Hypothalamus (tissue), 51 donors: ENCODE measurements at regions not wholly inside any gene's neighbourhood (a gene's known extent, or its start where the extent isn't known, plus 50 kb on each side); places are given as distances from the start of the nearest gene placed in this dataset.
"Not testable (repeated sequence)": the region's sequence is repeated elsewhere in the genome, so short reads cannot be mapped to it uniquely, and the experiment has no call there.

Experiments
- DNase-seq, 51 donors: peaks; one replicate each; lab custom pipeline; 2025; lab: John Stamatoyannopoulos, UW

DNA sequence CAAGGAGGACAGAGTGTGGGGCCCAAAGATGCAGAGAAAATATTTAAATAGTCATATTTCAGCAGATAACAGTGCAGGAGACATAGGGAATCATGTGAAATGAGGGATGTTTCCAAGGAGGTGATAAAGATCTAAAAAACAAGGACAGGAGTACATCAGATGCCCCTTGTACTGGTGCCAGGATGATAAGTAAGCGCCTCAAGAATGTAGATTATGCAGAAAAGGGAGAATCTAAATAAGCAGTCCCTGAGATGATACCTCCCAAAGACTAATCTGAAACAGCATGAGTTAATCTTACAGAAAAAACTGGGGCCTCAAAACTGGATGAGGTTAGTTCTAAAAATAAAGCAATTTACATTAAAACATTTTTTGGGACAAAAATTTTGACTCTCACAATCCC lies 136.1 kb upstream of the WDFY3 start:
- no peak for DNase-seq

DNA sequence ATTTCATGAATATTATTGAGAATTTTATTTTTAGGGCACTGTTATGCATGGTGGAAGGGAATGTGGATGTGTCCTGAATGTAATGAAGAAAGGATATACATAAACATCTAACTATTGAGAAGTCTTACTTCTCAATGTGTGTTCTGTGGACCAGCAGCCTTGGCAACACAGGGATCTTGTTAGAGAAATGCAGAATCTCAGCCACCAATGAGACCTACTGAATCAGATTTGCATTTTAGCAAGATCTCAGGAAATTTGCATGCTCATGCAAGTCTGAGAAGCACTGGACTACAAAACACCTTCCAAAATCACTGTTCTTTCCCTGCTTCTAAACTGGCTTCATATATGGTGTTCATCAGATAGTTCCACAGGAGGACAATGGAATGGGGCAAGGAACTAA lies 139.7 kb upstream of the WDFY3 start:
- no peak for DNase-seq

DNA sequence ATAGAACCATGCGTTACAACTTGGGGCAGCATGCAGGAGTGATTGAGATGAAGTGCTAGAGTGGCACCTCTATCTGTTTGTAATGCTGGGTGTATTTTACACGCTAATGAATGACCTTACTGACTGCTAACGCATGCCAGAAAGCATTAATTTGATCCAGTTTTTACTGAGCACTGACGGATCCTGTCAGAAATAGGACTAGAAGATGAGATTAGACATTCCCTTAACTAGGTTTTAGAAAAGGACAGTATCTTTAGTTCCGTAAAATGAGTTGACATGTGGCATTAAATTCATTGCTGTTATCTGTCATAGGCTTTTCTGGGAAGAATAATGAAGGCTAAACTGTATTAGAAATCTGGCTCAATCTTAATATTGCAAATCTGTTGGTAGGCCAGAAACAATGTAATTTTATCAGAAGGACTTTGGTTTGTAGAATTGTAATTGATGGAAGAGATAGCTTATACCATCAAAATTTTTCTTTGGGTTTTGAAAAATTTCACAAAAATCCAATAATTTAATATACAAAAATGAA lies 140.4 kb upstream of the WDFY3 start:
- DNase-seq = no peak

DNA sequence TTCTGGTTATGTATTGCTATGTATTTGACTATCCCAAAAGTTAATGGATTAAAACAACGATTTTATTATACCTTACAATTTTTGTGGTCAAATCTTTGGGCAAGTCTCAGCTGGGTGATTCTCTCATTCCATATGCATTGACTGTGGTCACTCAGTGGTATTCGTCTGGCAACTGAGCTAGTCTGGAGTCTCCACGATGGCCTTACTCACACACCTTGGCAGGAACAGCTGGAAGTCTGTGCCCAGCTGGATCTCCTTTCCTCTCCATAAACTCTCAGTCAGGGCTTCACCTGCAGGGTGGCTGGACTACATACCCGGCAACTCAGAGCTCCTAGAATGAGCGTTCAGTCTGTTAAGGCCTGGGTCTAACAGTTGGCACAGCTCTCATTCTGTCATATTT lies 141.1 kb upstream of the WDFY3 start:
- DNase-seq = no peak

DNA sequence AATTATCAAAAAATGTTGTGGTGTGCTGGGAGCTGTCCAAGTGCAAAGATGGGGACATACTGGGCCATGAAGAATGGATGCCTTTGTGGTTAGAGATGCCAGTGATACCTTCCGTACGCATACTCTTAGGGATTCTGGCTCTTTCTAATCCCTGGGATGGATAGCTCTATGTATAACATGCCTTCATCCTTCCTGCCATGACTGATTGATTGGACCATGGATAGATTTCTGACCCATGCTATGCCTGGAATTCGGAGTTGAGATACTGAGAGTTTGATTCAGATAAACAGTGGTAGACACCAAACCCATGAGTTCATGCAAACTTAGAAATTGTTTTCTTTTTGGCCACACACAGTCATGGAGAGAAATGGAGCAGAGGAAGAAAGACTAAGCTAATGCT lies 147.2 kb upstream of the WDFY3 start:
- DNase-seq = no peak

DNA sequence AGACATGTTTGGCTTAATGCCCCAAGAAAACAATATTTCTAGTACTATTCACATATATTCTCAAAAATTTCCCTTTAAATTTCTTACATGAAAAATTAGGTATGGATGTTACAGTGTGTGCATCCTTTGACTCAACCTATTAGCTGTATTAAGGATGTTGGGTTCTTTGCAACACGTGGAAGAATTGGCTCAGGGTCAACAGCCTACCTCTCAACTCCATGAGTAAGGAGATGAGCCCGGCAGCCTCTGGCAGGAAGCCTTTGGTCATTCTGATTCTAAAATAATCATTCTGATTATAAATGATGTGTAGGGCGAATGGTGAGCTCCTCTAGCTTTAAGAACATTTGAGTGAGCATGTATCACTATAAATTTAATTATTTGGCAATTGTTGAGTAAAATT lies 148.0 kb upstream of the WDFY3 start:
- no peak for DNase-seq

DNA sequence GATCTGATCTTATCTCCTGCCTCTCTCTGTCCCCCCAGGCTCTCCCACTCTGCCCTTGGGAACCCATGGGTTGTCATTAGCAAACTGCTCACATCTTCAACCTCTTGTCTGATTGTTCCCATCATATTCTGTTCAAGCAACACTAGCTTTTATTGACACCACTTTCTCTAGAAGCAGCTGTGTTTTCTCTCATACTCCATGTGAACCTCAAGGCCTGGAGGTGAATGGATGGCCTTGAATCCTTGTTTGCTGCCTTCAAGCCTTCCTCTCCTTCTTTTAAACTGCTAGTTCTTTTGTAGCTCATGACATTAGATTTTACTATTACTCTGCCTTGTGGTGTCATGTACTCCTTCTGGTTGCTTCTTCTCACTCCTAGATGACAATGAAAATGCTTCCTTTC lies 149.5 kb upstream of the WDFY3 start:
- DNase-seq = no peak

DNA sequence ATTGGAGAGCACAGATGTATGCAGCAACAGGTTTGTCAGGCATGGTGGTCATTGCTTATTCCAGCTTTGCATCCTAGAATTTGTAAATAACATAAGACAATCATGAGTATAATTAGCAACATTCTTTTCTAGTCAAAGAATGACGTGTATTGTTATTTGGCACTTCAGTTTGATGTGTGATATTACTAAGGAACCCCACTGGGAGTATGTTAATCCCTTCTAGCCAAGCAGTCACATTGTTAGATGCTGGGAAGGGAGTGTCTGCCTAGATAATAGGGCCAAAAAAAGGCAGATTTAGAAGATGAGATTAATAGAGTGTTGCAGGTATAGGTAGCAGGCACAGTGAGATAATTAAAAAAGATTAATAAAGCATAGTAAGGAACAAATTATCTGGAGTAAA lies 159.2 kb upstream of the WDFY3 start:
- no peak for DNase-seq

DNA sequence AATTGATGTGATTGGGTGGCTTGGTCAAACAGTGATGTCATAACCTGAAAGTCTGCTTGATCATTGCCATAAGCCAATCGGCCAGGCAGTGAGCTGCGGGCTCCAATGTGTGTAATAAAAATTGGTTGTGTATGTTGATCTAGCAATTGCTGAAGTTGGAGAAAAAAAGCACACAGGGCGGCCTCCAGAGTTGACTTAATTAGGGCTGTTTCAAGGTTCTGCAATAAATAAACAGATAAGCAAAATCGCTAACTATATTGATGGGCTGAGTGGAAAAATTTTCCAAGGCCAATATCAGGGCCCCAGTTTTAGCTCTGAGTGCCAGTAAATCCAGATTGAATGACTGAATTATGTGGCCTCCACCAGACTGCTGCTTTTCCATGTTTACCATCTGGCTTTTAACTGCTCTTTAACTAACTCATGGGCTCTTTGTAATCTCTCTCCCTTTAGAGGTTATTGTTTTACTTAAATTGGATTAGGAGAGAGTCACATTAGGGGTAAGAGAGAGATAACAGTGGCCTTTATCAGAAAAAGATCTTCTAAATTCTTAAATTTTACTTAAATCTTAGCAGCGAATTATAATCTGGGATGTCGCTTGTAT lies 160.6 kb upstream of the WDFY3 start:
- DNase-seq = no peak

DNA sequence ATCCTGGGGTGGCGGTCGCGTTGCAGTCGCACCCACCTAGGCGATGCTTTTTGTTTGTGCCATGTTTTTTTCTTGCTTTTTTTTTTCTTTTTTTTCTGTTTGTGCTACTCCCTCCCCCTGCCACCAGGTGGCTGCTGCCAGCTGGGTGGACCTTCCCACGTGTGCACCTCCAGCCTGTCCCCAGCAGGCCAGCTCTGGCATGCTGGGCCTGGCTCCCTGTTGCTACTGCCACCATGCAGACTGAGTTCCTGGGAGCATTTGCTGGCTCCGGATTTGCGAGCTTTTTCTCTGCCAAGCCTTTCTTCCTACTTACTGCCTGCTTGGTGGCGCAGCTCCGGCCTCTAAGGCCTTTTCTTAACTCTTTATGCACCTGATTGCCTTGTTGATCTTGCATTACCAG lies 161.2 kb upstream of the WDFY3 start:
- peak in 20 of 51 donors; percentile 1 to 41 (median 8) for DNase-seq

DNA sequence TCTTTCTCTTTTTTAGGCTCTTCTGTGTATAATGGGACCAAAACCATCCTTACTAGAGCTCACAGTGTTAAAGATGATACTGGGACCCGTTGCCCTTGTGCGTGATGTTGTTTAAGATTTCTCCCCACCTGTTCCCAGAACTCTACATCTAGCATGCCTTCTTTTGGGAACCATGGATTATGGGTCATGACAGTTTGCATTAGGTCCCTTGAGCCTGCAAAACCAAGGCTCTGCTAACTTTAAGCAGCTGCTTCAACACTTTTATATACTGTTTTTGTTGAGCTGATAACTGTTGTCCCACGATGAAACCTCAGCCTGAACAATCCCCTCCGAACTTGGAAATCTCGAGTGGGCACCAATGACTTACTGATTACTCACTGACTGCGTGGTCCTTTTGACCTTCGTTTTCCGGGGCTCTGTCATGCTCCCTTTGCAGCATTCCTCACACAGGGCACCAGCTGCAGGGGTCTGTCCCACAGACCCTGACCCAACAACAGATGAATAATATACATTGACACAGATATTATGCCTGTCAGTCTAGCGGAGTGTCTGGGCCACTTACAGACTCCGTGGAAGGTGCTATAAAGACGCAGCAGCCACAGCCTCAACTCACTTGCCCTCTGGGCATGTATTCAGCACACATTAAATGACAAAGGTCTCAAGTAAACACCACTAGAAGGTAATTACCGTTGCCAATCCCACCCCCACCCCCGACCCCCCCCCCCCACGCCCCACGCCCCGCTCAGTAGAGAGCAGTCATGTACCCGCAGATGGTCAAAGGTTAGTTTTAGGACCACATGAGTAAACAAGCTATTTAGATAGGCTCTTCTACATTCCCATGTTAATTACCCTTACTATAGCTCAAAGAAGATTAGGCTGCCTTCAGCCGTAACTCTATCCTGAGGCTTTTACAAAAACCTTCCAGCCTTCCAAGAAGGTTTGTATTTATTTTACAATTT lies 162.0 kb upstream of the WDFY3 start:
- no peak for DNase-seq

DNA sequence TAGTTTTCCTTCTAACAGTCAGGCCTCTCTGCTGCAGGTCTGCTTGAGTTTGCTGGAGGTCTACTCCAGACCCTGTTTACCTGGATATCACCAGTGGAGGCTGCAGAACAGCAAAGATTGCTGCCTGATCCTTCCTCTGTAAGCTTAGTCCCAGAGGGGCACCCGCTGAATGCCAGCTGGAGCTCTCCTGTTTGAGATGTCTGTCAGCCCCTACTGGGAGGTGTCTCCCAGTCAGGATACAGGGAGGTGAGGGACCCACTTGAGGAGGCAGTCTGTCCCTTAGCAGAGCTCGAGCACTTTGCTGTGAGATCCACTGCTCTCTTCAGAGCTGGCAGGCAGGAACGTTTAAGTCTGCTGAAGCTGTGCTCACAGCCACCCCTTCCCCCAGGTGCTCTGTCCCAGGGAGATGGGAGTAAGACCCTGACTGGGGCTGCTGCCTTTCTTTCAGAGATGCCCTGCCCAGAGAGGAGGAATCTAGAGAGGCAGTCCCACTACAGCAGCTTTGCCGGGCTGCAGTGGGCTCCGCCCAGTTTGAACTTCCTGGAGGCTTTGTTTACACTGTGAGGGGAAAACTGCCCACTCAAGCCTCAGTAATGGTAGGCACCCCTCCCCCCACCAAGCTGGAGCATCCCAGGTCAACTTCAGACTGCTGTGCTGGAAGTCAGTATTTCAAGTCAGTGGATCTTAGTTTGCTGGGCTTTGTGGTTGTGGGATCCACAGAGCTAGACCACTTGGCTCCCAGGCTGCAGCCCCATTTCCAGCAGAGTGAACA lies 163.1 kb upstream of the WDFY3 start:
- not testable (repeated sequence) for DNase-seq

DNA sequence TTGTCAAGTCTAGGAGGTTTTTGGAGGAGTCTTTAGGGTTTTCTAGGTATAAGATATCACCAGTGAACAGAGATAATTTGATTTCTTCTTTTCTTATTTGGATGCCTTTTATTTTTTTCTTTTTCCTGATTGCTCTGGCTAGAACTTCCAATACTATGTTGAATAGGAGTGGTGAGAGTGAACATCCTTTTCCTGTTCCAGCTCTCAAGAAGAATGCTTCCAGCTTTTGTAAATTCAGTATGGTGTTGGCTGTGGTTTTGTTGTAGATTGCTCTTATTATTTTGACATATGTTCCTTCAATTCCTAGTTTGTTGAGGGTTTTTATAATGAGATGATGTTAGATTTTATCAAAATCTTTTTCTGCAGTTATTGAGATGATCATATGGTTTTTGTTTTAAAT lies 165.6 kb upstream of the WDFY3 start:
- no peak for DNase-seq

DNA sequence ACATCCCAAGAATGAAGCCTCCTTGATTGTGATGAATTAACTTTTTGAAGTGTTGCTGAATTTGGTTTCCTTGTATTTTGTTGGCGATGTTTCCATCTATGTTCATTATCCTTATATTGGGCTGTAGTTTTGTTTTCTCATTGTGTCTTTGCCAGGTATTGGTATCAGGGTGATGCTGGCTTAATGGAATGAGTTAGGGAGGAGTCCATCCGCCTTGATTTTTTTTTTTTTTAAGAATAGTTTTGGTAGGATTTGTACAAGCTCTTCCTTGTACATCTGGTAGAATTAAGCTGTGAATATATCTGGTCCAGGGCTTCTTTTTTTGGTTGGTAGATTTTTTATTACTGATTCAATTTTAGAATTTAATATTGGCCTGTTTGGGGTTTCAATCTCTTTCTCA lies 166.1 kb upstream of the WDFY3 start:
- DNase-seq = no peak

DNA sequence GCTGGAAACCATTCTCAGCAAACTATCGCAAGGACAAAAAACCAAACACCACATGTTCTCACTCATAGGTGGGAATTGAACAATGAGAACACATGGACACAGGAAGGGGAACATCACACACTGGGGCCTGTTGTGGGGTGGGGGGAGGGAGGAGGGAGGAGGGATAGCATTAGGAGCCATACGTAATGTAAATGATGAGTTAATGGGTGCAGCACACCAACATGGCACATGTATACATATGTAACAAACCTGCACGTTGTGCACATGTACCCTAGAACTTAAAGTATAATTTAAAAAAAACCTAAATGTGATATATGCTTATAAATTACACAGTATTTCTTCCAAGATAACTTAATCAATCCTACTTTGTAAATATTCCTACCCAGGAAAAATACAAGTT lies 173.3 kb upstream of the WDFY3 start:
- not testable (repeated sequence) for DNase-seq

DNA sequence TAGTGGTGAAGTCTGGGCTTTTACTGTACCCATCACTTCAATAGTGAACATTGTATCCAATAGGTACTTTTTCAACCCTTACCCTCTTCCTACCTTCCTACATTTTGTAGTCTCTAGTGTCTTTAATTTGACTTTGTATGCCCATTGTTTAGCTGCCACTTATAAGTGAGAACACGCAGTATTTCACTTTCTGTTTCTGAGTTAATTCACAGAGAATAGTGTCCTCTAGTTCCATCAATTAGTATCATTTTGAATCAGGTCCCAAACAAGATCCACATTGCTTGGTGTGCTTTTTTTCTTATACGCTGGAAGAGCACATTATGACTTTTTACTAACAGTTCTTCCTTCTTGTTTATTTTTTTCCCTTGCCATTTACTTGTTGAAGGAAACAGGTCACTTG lies 176.0 kb upstream of the WDFY3 start:
- no peak for DNase-seq

DNA sequence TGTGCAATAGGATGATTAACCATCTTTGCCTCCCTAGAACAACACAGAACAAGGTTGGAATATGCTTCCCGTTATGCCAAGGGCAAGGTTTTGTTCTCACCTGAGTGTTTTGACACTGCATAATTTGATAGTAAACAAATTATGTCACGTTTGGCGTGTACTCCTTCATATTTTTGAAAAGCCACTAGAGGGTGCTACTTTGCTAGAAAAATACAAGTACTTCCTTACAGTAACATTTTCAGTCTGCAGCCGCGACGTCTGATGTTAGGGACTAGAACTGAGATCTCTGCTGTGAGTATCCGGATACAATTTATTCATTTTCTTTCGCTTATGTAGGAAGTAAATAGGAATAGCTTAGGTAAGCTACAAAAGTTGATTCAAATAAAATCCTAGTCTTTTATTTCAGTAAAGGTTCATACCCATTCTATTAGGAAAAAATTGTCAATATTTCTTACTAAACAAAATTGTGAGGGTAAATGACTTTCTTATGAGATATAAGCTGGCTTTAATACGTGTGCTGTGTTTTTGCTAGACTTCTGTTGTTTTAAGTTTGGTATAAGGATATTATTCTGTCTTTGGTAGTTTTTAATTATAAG lies 181.1 kb upstream of the WDFY3 start:
- DNase-seq = peak in 28 of 51 donors; percentile 1 to 57 (median 22)

DNA sequence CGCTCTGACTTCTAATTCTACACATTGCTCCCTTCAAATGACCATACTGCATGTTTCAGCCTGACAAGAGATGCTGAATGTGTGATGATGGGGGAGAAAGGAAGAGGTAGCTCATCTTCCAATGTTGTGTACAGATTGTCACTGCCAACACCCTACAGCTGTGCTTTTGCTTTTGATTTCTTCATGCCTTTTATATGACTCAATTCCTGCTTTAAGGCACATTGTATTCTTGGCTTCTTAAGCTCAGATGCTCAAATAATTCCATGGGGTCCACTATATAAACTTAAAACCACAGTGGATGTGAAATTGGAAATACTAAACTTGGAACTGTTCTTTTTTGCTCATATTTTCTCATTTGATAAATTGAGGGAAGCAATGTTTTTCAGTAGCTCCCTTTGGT lies 183.2 kb upstream of the WDFY3 start:
- DNase-seq = no peak

DNA sequence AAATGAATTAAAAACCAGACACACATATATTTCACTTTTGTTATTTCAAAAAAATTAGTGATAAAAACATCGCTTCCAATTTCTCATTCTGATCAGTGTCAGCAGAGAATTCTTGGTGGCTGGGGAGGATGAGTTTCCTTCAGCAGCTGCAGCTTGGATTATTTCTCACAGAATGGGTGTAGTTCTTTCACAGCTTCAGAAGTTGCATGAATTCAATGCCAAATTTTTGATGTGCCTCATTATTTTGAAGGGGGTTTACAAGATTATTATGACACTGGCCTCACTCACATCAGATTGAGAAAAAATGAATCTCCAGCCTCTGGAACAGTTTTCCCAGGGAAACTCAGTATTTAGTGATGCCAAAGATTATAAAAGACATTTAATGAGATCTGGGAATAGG lies 184.9 kb upstream of the WDFY3 start:
- DNase-seq = no peak

DNA sequence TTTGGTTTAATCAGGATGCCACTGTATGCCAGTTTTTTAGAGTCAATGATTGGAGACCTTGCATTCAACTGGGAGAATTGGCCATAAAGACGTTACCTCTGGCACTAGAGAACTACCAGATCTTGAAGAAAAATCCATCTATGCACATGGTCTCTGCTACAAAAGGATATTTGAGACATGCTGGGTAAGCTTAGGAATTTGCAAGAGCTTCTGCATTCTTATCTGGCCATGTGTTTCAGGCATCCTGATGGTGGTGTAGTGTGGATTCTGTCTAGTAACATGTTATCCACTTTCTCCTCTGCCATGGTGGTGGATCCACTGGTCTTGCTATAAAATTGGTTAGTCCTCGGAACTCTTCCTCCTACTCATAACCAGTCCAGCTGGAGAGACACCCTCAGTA lies 185.3 kb upstream of the WDFY3 start:
- no peak for DNase-seq

DNA sequence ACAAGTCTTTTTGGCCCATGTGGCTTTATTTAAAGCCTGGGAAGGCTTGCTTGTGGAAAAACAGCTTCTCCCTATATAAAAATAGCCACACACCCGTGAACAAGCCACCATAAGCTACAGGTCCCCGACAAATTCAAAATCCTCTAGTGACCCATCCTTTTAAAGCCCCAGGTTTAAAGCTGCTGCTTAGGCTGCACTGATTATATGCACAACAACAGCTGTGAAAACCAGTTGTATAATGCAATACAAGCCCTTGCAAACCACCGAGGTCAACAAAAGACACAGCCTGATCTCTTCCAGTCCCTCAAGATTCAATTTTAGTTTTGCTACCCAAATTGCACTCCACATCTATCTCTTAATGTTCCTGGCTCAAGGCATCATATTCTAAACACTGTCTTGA lies 186.0 kb upstream of the WDFY3 start:
- no peak for DNase-seq
